ENCODE measurements at regions not wholly inside any gene's neighbourhood (a gene's known extent, or its start where the extent isn't known, plus 50 kb on each side); places are given as distances from the start of the nearest gene placed in this dataset.

DNA sequence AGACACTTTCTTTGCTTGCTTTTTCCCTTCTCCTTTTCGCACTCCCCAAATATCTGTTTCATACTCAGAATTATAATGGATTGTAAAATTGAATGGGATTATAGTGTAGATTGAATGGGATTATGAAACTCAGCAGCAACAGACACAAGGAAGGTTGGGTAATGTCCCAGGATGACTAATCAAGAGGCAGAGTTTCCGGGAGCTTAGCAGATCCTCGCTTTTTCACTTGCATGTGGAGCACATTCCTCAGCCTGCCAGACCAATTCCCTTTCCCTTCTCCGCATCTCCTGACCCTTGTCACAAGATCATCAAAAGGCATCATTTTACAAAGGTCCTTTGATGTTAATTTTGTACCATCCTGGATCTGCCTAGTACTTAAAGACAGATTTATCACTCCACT, 55.1 kb upstream of the SLC1A1 start:
- POLR2A ChIA-PET = no interaction called here
- CTCF ChIA-PET = no interaction called here

- CTCF ChIA-PET = no interaction called here
- POLR2A ChIA-PET = no interaction called here
Observed at GRCh38 chr9:4433379-4433778, 56.9 kb upstream of the SLC1A1 start.

- CTCF ChIA-PET = no interaction called here
- POLR2A ChIA-PET = no interaction called here
Observed at GRCh38 chr9:4430432-4431261, 59.6 kb upstream of the SLC1A1 start.

DNA sequence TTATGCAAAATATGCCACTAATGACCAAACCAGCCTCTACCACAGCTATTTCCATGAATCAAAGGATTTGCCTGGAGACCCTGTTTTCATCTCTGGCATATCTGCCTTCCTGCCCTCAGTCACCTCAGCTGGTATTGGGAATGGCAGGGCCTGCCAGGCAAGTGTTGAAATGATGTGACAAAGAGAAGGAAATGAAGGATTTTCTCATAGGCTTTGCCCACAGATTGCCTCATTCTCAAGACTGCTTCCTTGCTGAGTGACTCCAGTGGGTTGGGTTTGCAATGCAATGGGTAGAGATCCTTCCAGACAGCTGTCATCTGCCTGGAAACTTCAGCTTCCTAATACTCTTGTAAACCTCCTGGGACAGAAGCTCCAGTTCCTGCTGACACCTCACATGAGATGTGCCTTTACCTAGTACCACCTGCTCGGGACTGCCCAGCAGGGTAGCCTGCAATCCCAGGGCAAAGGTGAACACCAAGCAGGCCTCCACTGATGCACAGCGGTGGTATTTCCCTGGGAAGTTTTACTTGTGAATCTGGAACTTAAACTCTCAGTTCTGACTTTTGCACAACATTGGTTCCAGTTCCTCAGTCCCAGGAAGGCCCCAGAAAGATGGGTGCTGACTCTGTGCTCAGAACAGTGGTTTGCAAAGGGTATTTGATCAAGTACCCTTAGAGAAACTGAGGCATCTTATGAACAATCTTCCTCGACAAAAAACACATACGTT, 64.8 kb upstream of the SLC1A1 start:
- ChIA-PET POLR2A (no interaction called here), CTCF (no interaction called here)

- POLR2A ChIA-PET = no interaction called here
- CTCF ChIA-PET = no interaction called here
Observed at GRCh38 chr9:4424891-4425290, 65.4 kb upstream of the SLC1A1 start.

- ChIA-PET POLR2A (no interaction called here), CTCF (no interaction called here)
Observed at GRCh38 chr9:4424038-4424437, 66.2 kb upstream of the SLC1A1 start.

DNA sequence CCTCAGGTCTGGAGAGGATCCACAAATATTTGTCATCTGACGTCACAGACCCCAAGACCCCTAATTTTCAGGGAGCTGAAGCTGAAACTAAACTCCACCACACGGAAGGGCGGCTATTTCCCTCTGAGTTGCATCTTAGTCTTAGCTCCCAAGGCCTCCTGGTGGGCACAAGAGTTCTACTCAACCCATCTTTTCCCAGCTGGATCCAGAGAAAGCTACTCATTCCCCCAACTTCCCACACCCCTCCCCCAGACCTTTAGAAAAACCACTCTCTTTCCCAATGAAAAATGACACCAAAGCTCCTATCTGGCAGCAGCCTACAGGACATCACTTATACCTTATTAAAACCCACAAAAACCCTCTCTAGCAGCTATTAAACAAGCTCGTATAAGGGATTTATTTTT, 67.1 kb upstream of the SLC1A1 start:
- POLR2A ChIA-PET = no interaction called here
- CTCF ChIA-PET = no interaction called here

GRCh38 chr9:4422495-4422894, 67.8 kb upstream of the SLC1A1 start:
- CTCF ChIA-PET = no interaction called here
- POLR2A ChIA-PET = no interaction called here

GRCh38 chr9:4421847-4422246, 68.4 kb upstream of the SLC1A1 start:
- ChIA-PET POLR2A (no interaction called here), CTCF (no interaction called here)

- POLR2A ChIA-PET = no interaction called here
- CTCF ChIA-PET = no interaction called here
Observed at GRCh38 chr9:4420351-4420750, 69.9 kb upstream of the SLC1A1 start.

DNA sequence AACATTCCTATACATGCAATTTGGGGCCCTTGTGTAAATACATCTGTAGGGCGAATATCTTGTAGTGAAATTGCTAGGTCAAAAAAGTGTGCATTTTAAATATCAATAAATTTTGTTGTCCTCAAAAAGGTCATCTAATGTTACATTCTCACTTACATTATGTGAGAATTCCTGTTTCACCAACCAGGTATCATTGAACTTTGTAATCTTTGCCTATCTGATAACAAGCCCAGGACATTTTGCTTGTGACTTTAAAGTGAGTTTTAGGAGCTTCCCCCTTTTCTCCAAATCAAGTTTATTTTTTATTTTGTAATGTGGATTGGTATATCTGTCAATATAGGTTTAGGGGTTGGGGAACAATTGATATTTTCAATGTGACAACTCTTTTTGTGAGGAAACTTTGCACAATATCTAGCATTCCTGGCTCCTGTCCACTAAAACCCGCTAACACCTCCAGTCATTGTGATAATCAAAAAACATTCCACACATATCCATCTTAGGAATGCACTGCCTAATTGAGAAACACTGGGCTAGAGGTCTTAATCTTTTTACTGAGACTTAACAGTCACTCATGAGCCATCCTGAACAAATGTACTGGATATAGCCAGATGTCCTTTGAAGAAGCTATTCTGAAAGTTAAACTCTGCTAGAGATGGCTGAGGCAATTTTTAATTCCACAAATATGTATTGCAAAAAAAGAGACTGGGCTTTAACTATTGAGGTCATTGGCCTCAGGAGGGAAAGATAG, 72.5 kb upstream of the SLC1A1 start:
- ChIA-PET CTCF (no interaction called here), POLR2A (no interaction called here)

DNA sequence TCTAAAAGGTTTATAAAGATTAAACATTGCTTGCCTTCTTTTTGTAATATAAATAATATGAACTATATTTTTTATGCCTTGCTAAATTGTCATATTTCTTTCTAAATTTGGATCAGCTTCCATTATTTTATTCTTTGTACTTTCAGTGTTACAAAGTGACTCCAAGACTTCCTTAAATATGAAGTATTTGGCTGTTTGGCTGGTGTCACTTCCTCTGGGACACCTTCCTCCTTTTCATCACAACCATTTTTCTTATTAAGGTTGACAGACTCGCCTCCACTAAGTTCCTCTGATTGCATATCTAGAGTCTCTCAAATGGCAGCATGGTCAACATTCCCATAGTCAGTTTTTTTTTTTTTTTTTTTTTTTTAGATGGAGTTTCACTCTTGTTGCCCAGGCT, 73.8 kb upstream of the SLC1A1 start:
- POLR2A ChIA-PET = no interaction called here
- CTCF ChIA-PET = no interaction called here

GRCh38 chr9:4415281-4415680, 75.0 kb upstream of the SLC1A1 start:
- ChIA-PET POLR2A (no interaction called here), CTCF (no interaction called here)

GRCh38 chr9:4413856-4414255, 76.4 kb upstream of the SLC1A1 start:
- ChIA-PET CTCF (no interaction called here), POLR2A (no interaction called here)

DNA sequence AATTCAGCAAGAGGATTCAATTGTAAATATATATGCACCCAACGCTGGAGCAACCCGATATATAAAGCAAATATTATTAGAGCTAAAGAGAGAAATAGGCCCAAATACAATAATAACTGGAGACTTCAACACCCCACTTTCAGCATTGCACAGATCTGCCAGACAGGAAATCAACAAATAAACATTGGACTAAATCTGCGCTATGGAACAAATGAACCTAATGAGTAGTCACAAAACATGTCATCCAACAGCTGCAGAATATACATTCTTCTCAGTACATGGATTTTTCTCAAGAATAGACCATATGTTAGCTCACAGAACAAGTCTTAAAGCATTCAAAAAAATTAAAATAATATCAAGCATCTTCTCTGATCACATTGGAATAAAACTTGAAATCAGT, 86.1 kb upstream of the SLC1A1 start:
- CTCF ChIA-PET = no interaction called here
- POLR2A ChIA-PET = no interaction called here

- POLR2A ChIA-PET = no interaction called here
- CTCF ChIA-PET = no interaction called here
Observed at GRCh38 chr9:4402501-4402900, 87.8 kb upstream of the SLC1A1 start.

- CTCF ChIA-PET = no interaction called here
- POLR2A ChIA-PET = no interaction called here
Observed at GRCh38 chr9:4400731-4401130, 89.5 kb upstream of the SLC1A1 start.

DNA sequence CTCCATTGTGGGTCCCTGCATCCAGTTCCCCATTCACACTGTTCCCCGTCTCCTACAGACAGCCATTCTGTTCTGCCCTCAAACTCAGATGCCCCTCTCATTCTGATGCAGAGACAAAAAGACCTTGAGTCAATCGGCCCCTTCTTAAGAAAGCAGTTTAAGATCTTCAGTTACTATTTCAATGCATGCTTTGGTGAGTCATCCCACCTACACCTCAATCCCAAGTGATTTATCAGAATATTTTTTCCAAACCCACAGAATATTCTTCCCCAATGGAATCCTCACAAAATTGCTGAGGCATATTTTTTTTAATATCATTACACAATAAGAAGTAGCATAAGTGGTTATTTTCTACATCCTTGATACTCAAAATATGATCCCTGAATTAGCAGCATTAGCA, 92.4 kb upstream of the SLC1A1 start:
- ChIA-PET POLR2A (no interaction called here), CTCF (interaction anchor here (0.5 kb wide), 1 partner anchor 39 kb away, joined by 7 read pairs; no protein-coding TSS in a partner anchor)

- CTCF ChIA-PET = interaction anchor here (0.6 kb wide), 1 partner anchor 342 kb away, joined by 5 read pairs; no protein-coding TSS in a partner anchor
- POLR2A ChIA-PET = no interaction called here
Observed at GRCh38 chr9:4393806-4394523, 94.1 kb upstream of the GLIS3 start.

GRCh38 chr9:4389755-4390154, 89.9 kb upstream of the GLIS3 start:
- POLR2A ChIA-PET = no interaction called here
- CTCF ChIA-PET = no interaction called here

DNA sequence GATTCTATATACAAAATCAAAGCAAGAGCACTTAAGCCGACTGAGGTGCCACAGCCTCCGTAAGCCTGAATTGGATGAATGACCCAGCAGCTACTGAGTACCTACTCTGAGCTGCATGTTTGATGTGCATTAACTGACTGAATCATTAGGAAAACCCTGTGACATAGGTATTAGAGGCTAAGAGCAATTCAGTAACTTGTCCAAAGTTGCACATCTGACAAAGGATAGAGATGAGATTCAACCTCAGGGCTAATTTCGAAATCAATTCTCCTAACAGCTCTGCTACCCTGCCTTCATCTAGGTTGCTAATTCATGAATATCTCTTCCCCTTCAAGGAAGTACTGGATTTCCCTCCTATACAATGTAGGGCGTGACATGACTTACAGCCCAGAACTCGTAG, 89.1 kb upstream of the GLIS3 start:
- ChIA-PET POLR2A (no interaction called here), CTCF (no interaction called here)

Data from activated CD8-positive, alpha-beta memory T cell treated with anti-CD3 and anti-CD28 coated beads for 36 hours (primary cell).